Prostate gland (tissue), 2 donors: ENCODE measurements at regions not wholly inside any gene's neighbourhood (a gene's known extent, or its start where the extent isn't known, plus 50 kb on each side); places are given as distances from the start of the nearest gene placed in this dataset.

ENCODE experiments used
- CTCF ChIP-seq, 4 experiments: fragments of 200-600 bp in 2 of 4; fragments of 450-650 bp in 2 of 4; sonication (generic) in 2 of 4; IDR thresholded peaks; 1 replicate in 3 of 4; 2 replicates in 1 of 4; pipeline ENCODE4 v1.5.1; 2016 to 2019; ENCODE audit warnings: antibody characterized with exemption in 4 of 4, mild to moderate bottlenecking in 2 of 4, moderate library complexity in 2 of 4
- POLR2A ChIP-seq: fragments of 450-650 bp; IDR thresholded peaks from one replicate; pipeline ENCODE4 v1.6.1; 2016; ENCODE audit warnings: antibody characterized with exemption, mild to moderate bottlenecking
- POLR2AphosphoS5 ChIP-seq: sonication (generic); formaldehyde crosslinking; IDR thresholded peaks from one replicate; pipeline ENCODE4 v1.6.1; 2017; ENCODE audit warnings: antibody characterized with exemption

GRCh38 chr18:23336101-23336500 is 117.0 kb upstream of the RIOK3 start:
- no peak for TF ChIP-seq CTCF (IDR thresholded peaks at IDR 0.05)
- no peak for TF ChIP-seq POLR2A
- no peak for TF ChIP-seq POLR2AphosphoS5
